ENCODE measurements at regions not wholly inside any gene's neighbourhood (a gene's known extent, or its start where the extent isn't known, plus 50 kb on each side); places are given as distances from the start of the nearest gene placed in this dataset.

- no peaks in the 10 kb centered on the region for H3K27me3 ChIP-seq (ENCODE audit: insufficient read depth, low read length)
- no peaks in the 10 kb centered on the region for H3K36me3 ChIP-seq (ENCODE audit: insufficient read depth, low read length)
- no peak overlapping the region for H2AFZ ChIP-seq (ENCODE audit: low read length)
- no peak for TF ChIP-seq CTCF (IDR thresholded peaks at IDR 0.05; ENCODE audit: extremely low read depth, low read depth, low read length)
- H3K27ac ChIP-seq (ENCODE audit: low read depth, low read length): peak overlapping the region; percentile 71
- peaks cover 22% of the 10 kb centered on the region for H3K4me1 ChIP-seq (ENCODE audit: insufficient read depth, low read length)
- no peak overlapping the region for H3K4me3 ChIP-seq (ENCODE audit: insufficient read depth, low read length)
- no peaks in the 10 kb centered on the region for H3K79me2 ChIP-seq (ENCODE audit: insufficient read depth, low read length)
- peak overlapping the region; percentile 7 for H3K4me2 ChIP-seq (ENCODE audit: insufficient read depth, low read length)
- no peaks in the 10 kb centered on the region for H4K20me1 ChIP-seq (ENCODE audit: insufficient read depth, low read length)
- peak; percentile 65 for DNase-seq (ENCODE audit: insufficient read length, low spot score, missing footprints)
- peaks cover 3% of the 10 kb centered on the region for H3K9me3 ChIP-seq (ENCODE audit: low read depth, low read length)
These were observed 118.2 kb upstream of the THBS1 start for GRCh38 chr15:39462691-39463090.

- Histone ChIP-seq H3K79me2 (ENCODE audit: insufficient read depth, low read length) (no peaks in the 10 kb centered on the region), H3K27me3 (ENCODE audit: insufficient read depth, low read length) (no peaks in the 10 kb centered on the region), H4K20me1 (ENCODE audit: insufficient read depth, low read length) (no peaks in the 10 kb centered on the region), H3K4me3 (ENCODE audit: insufficient read depth, low read length) (no peak overlapping the region), H3K9me3 (ENCODE audit: low read depth, low read length) (peaks cover 3% of the 10 kb centered on the region), H2AFZ (ENCODE audit: low read length) (peak overlapping the region; percentile 10), H3K4me1 (ENCODE audit: insufficient read depth, low read length) (peaks cover 26% of the 10 kb centered on the region), H3K36me3 (ENCODE audit: insufficient read depth, low read length) (no peaks in the 10 kb centered on the region), H3K4me2 (ENCODE audit: insufficient read depth, low read length) (no peak overlapping the region), H3K27ac (ENCODE audit: low read depth, low read length) (no peak overlapping the region)
- DNase-seq (ENCODE audit: insufficient read length, low spot score, missing footprints): no peak
- no peak for TF ChIP-seq CTCF (IDR thresholded peaks at IDR 0.05; ENCODE audit: extremely low read depth, low read depth, low read length)
These were observed 114.8 kb upstream of the THBS1 start for GRCh38 chr15:39465843-39466749.

- Histone ChIP-seq H3K9me3 (ENCODE audit: low read depth, low read length) (peaks cover 3% of the 10 kb centered on the region), H3K27me3 (ENCODE audit: insufficient read depth, low read length) (no peaks in the 10 kb centered on the region), H4K20me1 (ENCODE audit: insufficient read depth, low read length) (no peaks in the 10 kb centered on the region), H3K27ac (ENCODE audit: low read depth, low read length) (no peak overlapping the region), H3K4me3 (ENCODE audit: insufficient read depth, low read length) (no peak overlapping the region), H3K4me1 (ENCODE audit: insufficient read depth, low read length) (peaks cover 23% of the 10 kb centered on the region), H3K4me2 (ENCODE audit: insufficient read depth, low read length) (no peak overlapping the region), H3K79me2 (ENCODE audit: insufficient read depth, low read length) (no peaks in the 10 kb centered on the region), H2AFZ (ENCODE audit: low read length) (peak overlapping the region; percentile 10), H3K36me3 (ENCODE audit: insufficient read depth, low read length) (no peaks in the 10 kb centered on the region)
- no peak for DNase-seq (ENCODE audit: insufficient read length, low spot score, missing footprints)
- no peak for TF ChIP-seq CTCF (IDR thresholded peaks at IDR 0.05; ENCODE audit: extremely low read depth, low read depth, low read length)
These were observed 114.2 kb upstream of the THBS1 start for GRCh38 chr15:39466750-39467105.

DNA sequence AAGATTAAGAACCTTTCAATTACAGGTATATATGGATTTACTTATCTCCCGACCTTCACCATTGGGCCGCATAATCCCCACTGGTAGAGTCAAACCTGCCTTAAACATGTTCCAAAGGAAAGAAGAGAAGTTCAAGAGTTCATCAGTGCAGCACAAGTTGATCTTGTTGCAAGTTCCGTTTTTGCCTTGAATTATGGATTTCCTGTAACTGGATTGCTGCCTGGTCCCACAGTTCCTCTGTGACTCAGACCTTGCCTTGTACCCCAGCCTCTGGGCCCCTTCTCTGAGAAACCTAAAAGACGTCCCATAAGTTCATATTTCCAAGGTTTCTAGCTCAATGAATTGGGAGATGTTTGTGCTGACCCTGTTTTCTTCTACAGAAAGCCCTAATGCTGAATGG, 112.5 kb upstream of the THBS1 start:
- H3K27ac ChIP-seq (ENCODE audit: low read depth, low read length): no peak overlapping the region
- H3K36me3 ChIP-seq (ENCODE audit: insufficient read depth, low read length): no peaks in the 10 kb centered on the region
- H3K4me2 ChIP-seq (ENCODE audit: insufficient read depth, low read length): no peak overlapping the region
- no peaks in the 10 kb centered on the region for H3K79me2 ChIP-seq (ENCODE audit: insufficient read depth, low read length)
- no peaks in the 10 kb centered on the region for H4K20me1 ChIP-seq (ENCODE audit: insufficient read depth, low read length)
- DNase-seq (ENCODE audit: insufficient read length, low spot score, missing footprints): no peak
- no peak for TF ChIP-seq CTCF (IDR thresholded peaks at IDR 0.05; ENCODE audit: extremely low read depth, low read depth, low read length)
- H3K4me3 ChIP-seq (ENCODE audit: insufficient read depth, low read length): no peak overlapping the region
- no peak overlapping the region for H2AFZ ChIP-seq (ENCODE audit: low read length)
- no peaks in the 10 kb centered on the region for H3K27me3 ChIP-seq (ENCODE audit: insufficient read depth, low read length)
- H3K4me1 ChIP-seq (ENCODE audit: insufficient read depth, low read length): peaks cover 16% of the 10 kb centered on the region
- H3K9me3 ChIP-seq (ENCODE audit: low read depth, low read length): peaks cover 3% of the 10 kb centered on the region

All from osteoblast (primary cell).